Fibroblast of lung (primary cell): ENCODE measurements at regions not wholly inside any gene's neighbourhood (a gene's known extent, or its start where the extent isn't known, plus 50 kb on each side); places are given as distances from the start of the nearest gene placed in this dataset.

Experiments
- DNase-seq, 2 donors: peaks; one replicate each; pipeline versions ENCODE4 v3.0.0 to v3.0.0-alpha.2; 2010; ENCODE audit warnings: low read depth in 2 of 2
- H2AFZ ChIP-seq: 2 replicates; pipeline ENCODE4 v1.5.1; 2012; ENCODE audit warnings: low read length, control low read depth, inconsistent platforms
- H3K27ac ChIP-seq: 2 replicates; pipeline ENCODE4 v1.5.1; 2011; ENCODE audit warnings: low read length, control low read depth; ENCODE audit not compliant: insufficient read depth
- H3K27me3 ChIP-seq: 2 replicates; pipeline ENCODE4 v1.5.1; 2011; ENCODE audit warnings: mild to moderate bottlenecking, low read length; ENCODE audit not compliant: control insufficient read depth, insufficient read depth
- H3K36me3 ChIP-seq: 2 replicates; pipeline ENCODE4 v1.5.1; 2011; ENCODE audit warnings: low read length; ENCODE audit not compliant: control insufficient read depth, insufficient read depth
- H3K4me1 ChIP-seq: 2 replicates; pipeline ENCODE4 v1.5.1; 2011; ENCODE audit warnings: low read length; ENCODE audit not compliant: control insufficient read depth, insufficient read depth; ENCODE audit errors: extremely low read depth
- H3K4me2 ChIP-seq: 2 replicates; pipeline ENCODE4 v1.5.1; 2011; ENCODE audit warnings: low read length, control low read depth; ENCODE audit not compliant: insufficient read depth; ENCODE audit errors: extremely low read depth
- H3K4me3 ChIP-seq, 4 experiments: fragments of 200-600 bp in 1 of 4; sonication (generic) in 1 of 4; replicated peaks in 1 of 4; 2 replicates each; pipeline ENCODE4 v1.5.1; 2011 to 2016; ENCODE audit warnings: low read length in 4 of 4, low read depth in 3 of 4, mild to moderate bottlenecking in 3 of 4, control low read depth in 2 of 4, inconsistent platforms in 1 of 4, mixed read lengths in 1 of 4; ENCODE audit not compliant: insufficient read depth in 1 of 4; ENCODE audit errors: control extremely low read depth in 1 of 4
- H3K79me2 ChIP-seq: 2 replicates; pipeline ENCODE4 v1.5.1; 2012; ENCODE audit warnings: mild to moderate bottlenecking, low read length, inconsistent platforms; ENCODE audit not compliant: control insufficient read depth, insufficient read depth
- H3K9ac ChIP-seq: 2 replicates; pipeline ENCODE4 v1.5.1; 2011; ENCODE audit warnings: mild to moderate bottlenecking, low read length, control low read depth; ENCODE audit not compliant: insufficient read depth
- H3K9me3 ChIP-seq: 2 replicates; pipeline ENCODE4 v1.5.1; 2012; ENCODE audit warnings: low read depth, low read length; ENCODE audit not compliant: control insufficient read depth, insufficient read depth
- H4K20me1 ChIP-seq: 2 replicates; pipeline ENCODE4 v1.5.1; 2011; ENCODE audit warnings: low read length; ENCODE audit not compliant: control insufficient read depth, insufficient read depth; ENCODE audit errors: extremely low read depth
- EZH2 ChIP-seq: IDR thresholded peaks from 2 replicates; pipeline ENCODE4 v1.5.1; 2012; ENCODE audit warnings: low read length, control low read depth, mild to moderate bottlenecking; ENCODE audit errors: missing control alignments
- TF ChIP-seq, protein P1 (sequence below), 2 donors: IDR thresholded peaks in 1 of 2; conservative IDR thresholded peaks in 1 of 2; 1 replicate in 1 of 2; 2 replicates in 1 of 2; pipeline ENCODE4 v1.5.1; 2011 to 2012; ENCODE audit warnings: low read length in 2 of 2, control low read depth in 1 of 2, inconsistent platforms in 1 of 2, low read depth in 1 of 2, mild to moderate bottlenecking in 1 of 2

DNA sequence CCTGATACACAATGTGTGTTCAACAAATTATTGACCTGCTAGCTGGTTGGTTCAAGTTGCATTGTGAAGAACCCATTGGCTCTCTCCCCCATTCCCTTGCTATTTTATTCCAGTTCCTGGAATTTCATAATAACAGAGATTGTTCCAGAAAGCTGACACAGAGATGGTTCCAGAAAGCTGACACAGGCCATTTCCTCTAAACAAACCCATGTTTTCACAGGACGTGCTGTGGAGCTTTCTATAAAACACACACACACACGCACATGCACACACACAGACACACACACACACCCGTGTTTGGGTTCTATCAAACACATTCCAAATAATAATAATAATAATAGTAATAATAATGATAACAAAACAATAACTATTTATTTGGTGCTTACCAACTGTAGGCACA is 259.1 kb downstream of the CLIC5 start:
- Histone ChIP-seq H2AFZ (no peak overlapping the region), H3K27ac (no peak overlapping the region), H3K27me3 (peaks cover 2% of the 10 kb centered on the region), H3K9ac (no peak overlapping the region), H3K4me3 (no peak overlapping the region), H3K36me3 (no peaks in the 10 kb centered on the region), H4K20me1 (no peaks in the 10 kb centered on the region), H3K9me3 (no peaks in the 10 kb centered on the region), H3K4me2 (no peak overlapping the region), H3K79me2 (no peaks in the 10 kb centered on the region), H3K4me1 (no peaks in the 10 kb centered on the region)
- no peak for DNase-seq
- TF ChIP-seq, protein P1, sequence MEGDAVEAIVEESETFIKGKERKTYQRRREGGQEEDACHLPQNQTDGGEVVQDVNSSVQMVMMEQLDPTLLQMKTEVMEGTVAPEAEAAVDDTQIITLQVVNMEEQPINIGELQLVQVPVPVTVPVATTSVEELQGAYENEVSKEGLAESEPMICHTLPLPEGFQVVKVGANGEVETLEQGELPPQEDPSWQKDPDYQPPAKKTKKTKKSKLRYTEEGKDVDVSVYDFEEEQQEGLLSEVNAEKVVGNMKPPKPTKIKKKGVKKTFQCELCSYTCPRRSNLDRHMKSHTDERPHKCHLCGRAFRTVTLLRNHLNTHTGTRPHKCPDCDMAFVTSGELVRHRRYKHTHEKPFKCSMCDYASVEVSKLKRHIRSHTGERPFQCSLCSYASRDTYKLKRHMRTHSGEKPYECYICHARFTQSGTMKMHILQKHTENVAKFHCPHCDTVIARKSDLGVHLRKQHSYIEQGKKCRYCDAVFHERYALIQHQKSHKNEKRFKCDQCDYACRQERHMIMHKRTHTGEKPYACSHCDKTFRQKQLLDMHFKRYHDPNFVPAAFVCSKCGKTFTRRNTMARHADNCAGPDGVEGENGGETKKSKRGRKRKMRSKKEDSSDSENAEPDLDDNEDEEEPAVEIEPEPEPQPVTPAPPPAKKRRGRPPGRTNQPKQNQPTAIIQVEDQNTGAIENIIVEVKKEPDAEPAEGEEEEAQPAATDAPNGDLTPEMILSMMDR (conservative IDR thresholded peaks at IDR 0.05 in 1 of 2, IDR thresholded peaks at IDR 0.05 in 1 of 2; ENCODE audit: low read depth in 1 of 2, low read length in 2 of 2) = no peak
- no peak for TF ChIP-seq EZH2

DNA sequence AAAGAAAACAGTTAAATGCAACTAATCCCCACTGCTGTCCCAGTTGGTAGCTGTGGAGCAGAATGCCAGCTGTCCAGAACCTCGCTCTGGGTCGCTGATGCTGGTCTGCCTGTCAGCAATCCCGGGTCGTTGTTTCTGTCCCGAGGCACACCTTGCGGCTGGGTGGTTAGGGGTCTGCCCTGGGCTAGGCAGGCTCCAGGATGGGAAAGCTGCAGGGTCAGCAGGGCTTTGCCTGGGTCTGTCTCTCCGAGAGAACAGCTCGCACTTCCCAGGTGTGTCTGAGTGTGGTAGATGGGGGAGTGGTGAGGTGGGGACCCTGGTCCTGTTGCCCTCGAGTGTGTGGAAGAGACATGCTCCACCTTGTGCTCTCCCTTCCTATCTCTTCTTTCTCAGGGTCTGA is 261.2 kb downstream of the CLIC5 start:
- H3K36me3 ChIP-seq = no peaks in the 10 kb centered on the region
- H3K9ac ChIP-seq = no peak overlapping the region
- H3K27me3 ChIP-seq = peaks cover 5% of the 10 kb centered on the region
- H3K4me3 ChIP-seq = no peak overlapping the region
- H2AFZ ChIP-seq = no peak overlapping the region
- H4K20me1 ChIP-seq = no peaks in the 10 kb centered on the region
- no peaks in the 10 kb centered on the region for H3K79me2 ChIP-seq
- no peak overlapping the region for H3K27ac ChIP-seq
- no peak for TF ChIP-seq EZH2
- TF ChIP-seq, protein P1 (conservative IDR thresholded peaks at IDR 0.05 in 1 of 2, IDR thresholded peaks at IDR 0.05 in 1 of 2; ENCODE audit: low read depth in 1 of 2, low read length in 2 of 2) = no peak
- no peaks in the 10 kb centered on the region for H3K4me1 ChIP-seq
- no peak for DNase-seq
- H3K4me2 ChIP-seq = no peak overlapping the region
- no peaks in the 10 kb centered on the region for H3K9me3 ChIP-seq

DNA sequence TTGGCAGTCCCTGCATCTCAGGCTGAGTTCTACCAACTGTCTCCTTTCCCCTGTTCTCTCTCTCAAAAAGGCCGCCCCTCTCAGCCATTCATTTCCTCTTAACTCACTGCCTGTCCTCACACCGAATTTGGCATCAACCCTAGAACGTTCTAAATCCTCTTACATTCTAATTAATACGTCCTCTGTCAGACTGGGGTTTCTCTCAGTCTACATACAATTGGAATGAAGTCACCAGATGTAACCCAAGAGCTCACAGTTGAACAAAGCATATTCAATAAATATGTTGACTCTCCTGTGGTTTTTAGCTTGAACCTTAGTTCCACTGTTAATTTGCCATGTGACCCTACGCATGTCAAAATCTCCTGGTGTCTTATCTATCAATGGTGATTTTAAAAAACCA is 269.6 kb downstream of the CLIC5 start:
- Histone ChIP-seq H2AFZ (no peak overlapping the region), H3K4me1 (no peaks in the 10 kb centered on the region), H3K27me3 (peaks cover 4% of the 10 kb centered on the region), H3K9ac (no peak overlapping the region), H3K36me3 (no peaks in the 10 kb centered on the region), H3K79me2 (no peaks in the 10 kb centered on the region), H3K4me3 (no peak overlapping the region), H3K9me3 (no peaks in the 10 kb centered on the region), H3K4me2 (no peak overlapping the region), H4K20me1 (no peaks in the 10 kb centered on the region), H3K27ac (no peak overlapping the region)
- DNase-seq = peak; percentile 88 to 97
- TF ChIP-seq, protein P1 (conservative IDR thresholded peaks at IDR 0.05 in 1 of 2, IDR thresholded peaks at IDR 0.05 in 1 of 2; ENCODE audit: low read depth in 1 of 2, low read length in 2 of 2) = no peak
- no peak for TF ChIP-seq EZH2
